DND-41 (cell line): ENCODE measurements at regions not wholly inside any gene's neighbourhood (a gene's known extent, or its start where the extent isn't known, plus 50 kb on each side); places are given as distances from the start of the nearest gene placed in this dataset.

ENCODE experiments used
- CTCF ChIP-seq: IDR thresholded peaks from 2 replicates; pipeline ENCODE4 v1.5.1; 2012; ENCODE audit warnings: borderline replicate concordance, low read length, moderate library complexity, mild to moderate bottlenecking; ENCODE audit not compliant: poor library complexity, severe bottlenecking; ENCODE audit errors: extremely low read depth
- EZH2 ChIP-seq: IDR thresholded peaks from 3 replicates; pipeline ENCODE4 v1.6.1; 2012; ENCODE audit warnings: borderline replicate concordance, low read depth, mild to moderate bottlenecking, moderate library complexity, low read length, inconsistent platforms; ENCODE audit not compliant: severe bottlenecking

- TF ChIP-seq CTCF = no peak
- no peak for TF ChIP-seq EZH2
Observed at GRCh38 chr12:115137812-115138521, 454.0 kb upstream of the TBX3 start.
